ENCODE measurements at regions not wholly inside any gene's neighbourhood (a gene's known extent, or its start where the extent isn't known, plus 50 kb on each side); places are given as distances from the start of the nearest gene placed in this dataset.

DNA sequence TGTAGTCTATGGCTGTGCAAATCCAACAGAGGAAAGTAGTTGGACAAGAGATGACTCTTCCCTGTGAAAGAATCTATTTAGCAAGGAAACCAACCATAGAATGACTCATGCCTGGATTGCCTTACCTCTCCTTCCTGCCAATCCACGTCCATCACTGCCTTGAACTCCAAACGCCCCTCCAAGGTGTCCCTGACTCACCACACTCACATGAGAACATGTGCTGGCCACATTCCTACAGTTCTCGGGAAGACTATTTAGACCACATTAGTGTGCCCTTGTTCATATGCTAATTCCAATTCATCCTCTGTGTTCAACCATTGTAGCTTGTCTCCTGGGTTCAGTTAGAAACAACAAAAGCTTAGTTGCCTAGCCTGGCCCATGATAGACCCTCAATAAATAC is 157.3 kb downstream of the SLC30A10 start (continued):
- TF ChIP-seq, protein P1, sequence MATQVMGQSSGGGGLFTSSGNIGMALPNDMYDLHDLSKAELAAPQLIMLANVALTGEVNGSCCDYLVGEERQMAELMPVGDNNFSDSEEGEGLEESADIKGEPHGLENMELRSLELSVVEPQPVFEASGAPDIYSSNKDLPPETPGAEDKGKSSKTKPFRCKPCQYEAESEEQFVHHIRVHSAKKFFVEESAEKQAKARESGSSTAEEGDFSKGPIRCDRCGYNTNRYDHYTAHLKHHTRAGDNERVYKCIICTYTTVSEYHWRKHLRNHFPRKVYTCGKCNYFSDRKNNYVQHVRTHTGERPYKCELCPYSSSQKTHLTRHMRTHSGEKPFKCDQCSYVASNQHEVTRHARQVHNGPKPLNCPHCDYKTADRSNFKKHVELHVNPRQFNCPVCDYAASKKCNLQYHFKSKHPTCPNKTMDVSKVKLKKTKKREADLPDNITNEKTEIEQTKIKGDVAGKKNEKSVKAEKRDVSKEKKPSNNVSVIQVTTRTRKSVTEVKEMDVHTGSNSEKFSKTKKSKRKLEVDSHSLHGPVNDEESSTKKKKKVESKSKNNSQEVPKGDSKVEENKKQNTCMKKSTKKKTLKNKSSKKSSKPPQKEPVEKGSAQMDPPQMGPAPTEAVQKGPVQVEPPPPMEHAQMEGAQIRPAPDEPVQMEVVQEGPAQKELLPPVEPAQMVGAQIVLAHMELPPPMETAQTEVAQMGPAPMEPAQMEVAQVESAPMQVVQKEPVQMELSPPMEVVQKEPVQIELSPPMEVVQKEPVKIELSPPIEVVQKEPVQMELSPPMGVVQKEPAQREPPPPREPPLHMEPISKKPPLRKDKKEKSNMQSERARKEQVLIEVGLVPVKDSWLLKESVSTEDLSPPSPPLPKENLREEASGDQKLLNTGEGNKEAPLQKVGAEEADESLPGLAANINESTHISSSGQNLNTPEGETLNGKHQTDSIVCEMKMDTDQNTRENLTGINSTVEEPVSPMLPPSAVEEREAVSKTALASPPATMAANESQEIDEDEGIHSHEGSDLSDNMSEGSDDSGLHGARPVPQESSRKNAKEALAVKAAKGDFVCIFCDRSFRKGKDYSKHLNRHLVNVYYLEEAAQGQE (IDR thresholded peaks at IDR 0.05; ENCODE audit: low read depth, low read length), result 0 out of 2 replicates have a peak, but pooled peaks have one; percentile 31
- no peak for TF ChIP-seq RCOR1 (IDR thresholded peaks at IDR 0.05; ENCODE audit: low read length)
- no peak for TF ChIP-seq SIN3A (IDR thresholded peaks at IDR 0.05; ENCODE audit: borderline replicate concordance, low read depth, low read length)
- TF ChIP-seq TAF1 (IDR thresholded peaks at IDR 0.05; ENCODE audit: borderline replicate concordance, low read depth, low read length), result no peak
- peak; percentile 55; the same call in 1 of the 2 replicates for TF ChIP-seq POLR2AphosphoS5 (IDR thresholded peaks at IDR 0.05; ENCODE audit: low read depth, low read length)
- TF ChIP-seq PBX3 (IDR thresholded peaks at IDR 0.05), result peak; percentile 94
- peak; percentile 66; the same call in 1 of the 2 replicates for TF ChIP-seq NFIC (IDR thresholded peaks at IDR 0.05; ENCODE audit: borderline replicate concordance)
- TF ChIP-seq EP300 (IDR thresholded peaks at IDR 0.05; ENCODE audit: borderline replicate concordance in 1 of 2, low read depth in 1 of 2, low read length in 1 of 2), result peak in 1 of 2 experiments; percentile 41; a peak in 1 of 4 replicates
- no peak for TF ChIP-seq RAD21 (IDR thresholded peaks at IDR 0.05; ENCODE audit: low read length)
- peak; percentile 83 for TF ChIP-seq TCF12 (IDR thresholded peaks at IDR 0.05)
- no peak for TF ChIP-seq CTCF (IDR thresholded peaks at IDR 0.05)
- no peak for TF ChIP-seq YY1 (IDR thresholded peaks at IDR 0.05; ENCODE audit: low read depth)
- no peak for TF ChIP-seq EZH2phosphoT487 (IDR thresholded peaks at IDR 0.05; ENCODE audit: borderline replicate concordance, low read depth)
- TF ChIP-seq JUND (IDR thresholded peaks at IDR 0.05), result peak; percentile 70
- TF ChIP-seq RXRA (IDR thresholded peaks at IDR 0.05; ENCODE audit: borderline replicate concordance, low read depth), result peak; percentile 95

GRCh38 chr1:219763321-219763720 is 150.4 kb upstream of the ZC3H11B start:
- Histone ChIP-seq H3K4me3 (ENCODE audit: low read depth in 2 of 2, low read length in 1 of 2) (no peak overlapping the region), H3K9me3 (no peaks in the 10 kb centered on the region), H3K79me2 (ENCODE audit: insufficient read depth) (no peaks in the 10 kb centered on the region), H3K36me3 (replicated peaks in 1 of 2; ENCODE audit: control insufficient read depth in 1 of 2, insufficient read depth in 2 of 2, low read length in 1 of 2) (no peaks in the 10 kb centered on the region), H3K27ac (ENCODE audit: low read depth in 2 of 2, low read length in 1 of 2) (no peak overlapping the region), H3K9me2 (no peaks in the 10 kb centered on the region), H4K20me1 (ENCODE audit: insufficient read depth) (no peaks in the 10 kb centered on the region), H3K27me3 (ENCODE audit: insufficient read depth) (no peaks in the 10 kb centered on the region), H3K4me2 (no peak overlapping the region), H2AFZ (ENCODE audit: low read depth) (no peak overlapping the region), H3K4me1 (ENCODE audit: control insufficient read depth in 1 of 2, insufficient read depth in 2 of 2, low read depth in 1 of 2, low read length in 1 of 2) (peaks cover 0 to 3% of the 10 kb centered on the region in 2 experiments; a peak in 1 of 4 replicates), H3F3A (replicated peaks; ENCODE audit: insufficient read depth) (no peaks in the 10 kb centered on the region), H3K9ac (no peak overlapping the region)
- ChIA-PET CTCF (no interaction called here), POLR2A (no interaction called here)
- no peak for DNase-seq
- 53% methylated on average over 2 of the region's 2 CpGs for WGBS (ENCODE audit: low lambda C conversion rate)
- TF ChIP-seq NFIC (IDR thresholded peaks at IDR 0.05; ENCODE audit: borderline replicate concordance) (no peak), JUND (IDR thresholded peaks at IDR 0.05) (no peak), MEF2A (IDR thresholded peaks at IDR 0.05; ENCODE audit: borderline replicate concordance, low read depth) (no peak), PBX3 (IDR thresholded peaks at IDR 0.05) (no peak), CHD2 (IDR thresholded peaks at IDR 0.05; ENCODE audit: low read length, partially characterized antibody) (no peak), SMC3 (IDR thresholded peaks at IDR 0.05; ENCODE audit: low read depth, low read length) (no peak), RFX5 (IDR thresholded peaks at IDR 0.05; ENCODE audit: low read length) (no peak), GABPA (IDR thresholded peaks at IDR 0.05; ENCODE audit: low read depth) (no peak), ELF1 (IDR thresholded peaks at IDR 0.05) (no peak), FOXM1 (IDR thresholded peaks at IDR 0.05; ENCODE audit: low read depth) (no peak), FOXJ3 (CRISPR knock-in tag; IDR thresholded peaks at IDR 0.05) (no peak)
- TF ChIP-seq, protein P2, sequence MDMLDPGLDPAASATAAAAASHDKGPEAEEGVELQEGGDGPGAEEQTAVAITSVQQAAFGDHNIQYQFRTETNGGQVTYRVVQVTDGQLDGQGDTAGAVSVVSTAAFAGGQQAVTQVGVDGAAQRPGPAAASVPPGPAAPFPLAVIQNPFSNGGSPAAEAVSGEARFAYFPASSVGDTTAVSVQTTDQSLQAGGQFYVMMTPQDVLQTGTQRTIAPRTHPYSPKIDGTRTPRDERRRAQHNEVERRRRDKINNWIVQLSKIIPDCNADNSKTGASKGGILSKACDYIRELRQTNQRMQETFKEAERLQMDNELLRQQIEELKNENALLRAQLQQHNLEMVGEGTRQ (IDR thresholded peaks at IDR 0.05; ENCODE audit: borderline replicate concordance, low read depth, low read length), result no peak
- TF ChIP-seq, protein P3, sequence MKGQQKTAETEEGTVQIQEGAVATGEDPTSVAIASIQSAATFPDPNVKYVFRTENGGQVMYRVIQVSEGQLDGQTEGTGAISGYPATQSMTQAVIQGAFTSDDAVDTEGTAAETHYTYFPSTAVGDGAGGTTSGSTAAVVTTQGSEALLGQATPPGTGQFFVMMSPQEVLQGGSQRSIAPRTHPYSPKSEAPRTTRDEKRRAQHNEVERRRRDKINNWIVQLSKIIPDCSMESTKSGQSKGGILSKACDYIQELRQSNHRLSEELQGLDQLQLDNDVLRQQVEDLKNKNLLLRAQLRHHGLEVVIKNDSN (IDR thresholded peaks at IDR 0.05; ENCODE audit: borderline replicate concordance, low read depth), result no peak

Data from SK-N-SH (cell line).